Activated CD8-positive, alpha-beta memory T cell treated with anti-CD3 and anti-CD28 coated beads, Interleukin-2, amount 10 ng/mL, durations not matched to agents 7 days and 5 days (primary cell): ENCODE measurements at regions not wholly inside any gene's neighbourhood (a gene's known extent, or its start where the extent isn't known, plus 50 kb on each side); places are given as distances from the start of the nearest gene placed in this dataset.

ENCODE experiments used
- ATAC-seq: fragments of 150-1000 bp; cut with Tn5 transposase; one replicate; pipeline ENCODE4 v1.10.0; 2021; ENCODE audit warnings: moderate library complexity
- CTCF ChIA-PET: fragments of 350-600 bp; sonication (Branson Sonifier 250); formaldehyde crosslinking; loops from one replicate; lab custom pipeline; 2021; ENCODE audit warnings: antibody characterized with exemption; lab: Charles Lee
- DNase-seq: peaks from one replicate; pipeline ENCODE4 v3.0.0-alpha.2; 2020
- H3K27ac Mint-ChIP-seq: one replicate; pipeline ENCODE4 v1.8.0; 2021; ENCODE audit warnings: mild to moderate bottlenecking, mixed read lengths
- H3K27me3 Mint-ChIP-seq: one replicate; pipeline ENCODE4 v1.8.0; 2021; ENCODE audit warnings: mixed read lengths
- H3K36me3 Mint-ChIP-seq: one replicate; pipeline ENCODE4 v1.8.0; 2021; ENCODE audit warnings: mild to moderate bottlenecking, mixed read lengths
- H3K4me1 Mint-ChIP-seq: one replicate; pipeline ENCODE4 v1.8.0; 2021; ENCODE audit warnings: mixed read lengths
- H3K4me3 Mint-ChIP-seq: one replicate; pipeline ENCODE4 v1.8.0; 2021; ENCODE audit warnings: mild to moderate bottlenecking, moderate library complexity, mixed read lengths
- H3K9me3 Mint-ChIP-seq: one replicate; pipeline ENCODE4 v1.8.0; 2022; ENCODE audit warnings: low read depth, mixed read lengths

GRCh38 chr11:19345519-19345847 is 104.7 kb upstream of the E2F8 start:
- peaks cover 80% of the 10 kb centered on the region for H3K27me3 Mint-ChIP-seq
- peaks cover 2% of the 10 kb centered on the region for H3K36me3 Mint-ChIP-seq
- CTCF ChIA-PET, result no interaction called here
- ATAC-seq (no peak), DNase-seq (no peak)
- no peaks in the 10 kb centered on the region for H3K9me3 Mint-ChIP-seq
- no peak overlapping the region for H3K4me3 Mint-ChIP-seq
- H3K4me1 Mint-ChIP-seq, result peaks cover 5% of the 10 kb centered on the region
- H3K27ac Mint-ChIP-seq, result no peak overlapping the region

- no peak for ATAC-seq
- H3K4me3 Mint-ChIP-seq, result no peak overlapping the region
- H3K27ac Mint-ChIP-seq, result no peak overlapping the region
- H3K4me1 Mint-ChIP-seq, result peaks cover 5% of the 10 kb centered on the region
- DNase-seq, result no peak
- H3K36me3 Mint-ChIP-seq, result peaks cover 2% of the 10 kb centered on the region
- H3K9me3 Mint-ChIP-seq, result no peaks in the 10 kb centered on the region
- CTCF ChIA-PET, result no interaction called here
- H3K27me3 Mint-ChIP-seq, result peaks cover 79% of the 10 kb centered on the region
Observed at GRCh38 chr11:19344661-19345518, 104.1 kb upstream of the E2F8 start.

GRCh38 chr11:19342036-19342435 is 101.3 kb upstream of the E2F8 start:
- CTCF ChIA-PET, result no interaction called here
- Mint-ChIP-seq H3K4me3 (no peak overlapping the region), H3K36me3 (peaks cover 2% of the 10 kb centered on the region), H3K4me1 (peaks cover 5% of the 10 kb centered on the region), H3K27ac (no peak overlapping the region), H3K27me3 (peaks cover 76% of the 10 kb centered on the region), H3K9me3 (no peaks in the 10 kb centered on the region)
- no peak for ATAC-seq
- no peak for DNase-seq

- Mint-ChIP-seq H3K27ac (no peak overlapping the region), H3K4me3 (no peak overlapping the region), H3K36me3 (no peaks in the 10 kb centered on the region), H3K4me1 (no peaks in the 10 kb centered on the region), H3K27me3 (peaks cover 52% of the 10 kb centered on the region), H3K9me3 (no peaks in the 10 kb centered on the region)
- ATAC-seq (no peak), DNase-seq (no peak)
- CTCF ChIA-PET, result no interaction called here
Observed at GRCh38 chr11:19338375-19338774, 97.6 kb upstream of the E2F8 start.

- Mint-ChIP-seq H3K9me3 (no peaks in the 10 kb centered on the region), H3K4me1 (no peaks in the 10 kb centered on the region), H3K27me3 (peaks cover 48% of the 10 kb centered on the region), H3K4me3 (no peak overlapping the region), H3K27ac (no peak overlapping the region), H3K36me3 (no peaks in the 10 kb centered on the region)
- no peak for DNase-seq
- ATAC-seq, result no peak
- CTCF ChIA-PET, result no interaction called here
Observed at GRCh38 chr11:19337779-19338178, 97.0 kb upstream of the E2F8 start.

GRCh38 chr11:19336331-19336730 is 95.6 kb upstream of the E2F8 start:
- H3K27ac Mint-ChIP-seq, result no peak overlapping the region
- H3K4me3 Mint-ChIP-seq, result no peak overlapping the region
- DNase-seq (no peak), ATAC-seq (no peak)
- no peaks in the 10 kb centered on the region for H3K9me3 Mint-ChIP-seq
- H3K4me1 Mint-ChIP-seq, result no peaks in the 10 kb centered on the region
- H3K27me3 Mint-ChIP-seq, result peaks cover 41% of the 10 kb centered on the region
- CTCF ChIA-PET, result no interaction called here
- no peaks in the 10 kb centered on the region for H3K36me3 Mint-ChIP-seq

- Mint-ChIP-seq H3K4me3 (no peak overlapping the region), H3K9me3 (no peaks in the 10 kb centered on the region), H3K27me3 (peaks cover 21% of the 10 kb centered on the region), H3K4me1 (no peaks in the 10 kb centered on the region), H3K27ac (no peak overlapping the region), H3K36me3 (no peaks in the 10 kb centered on the region)
- CTCF ChIA-PET, result no interaction called here
- DNase-seq, result no peak
- ATAC-seq, result no peak
Observed at GRCh38 chr11:19332476-19332875, 91.7 kb upstream of the E2F8 start.

GRCh38 chr11:19330416-19330815 is 89.7 kb upstream of the E2F8 start:
- no peaks in the 10 kb centered on the region for H3K4me1 Mint-ChIP-seq
- no peak overlapping the region for H3K4me3 Mint-ChIP-seq
- H3K36me3 Mint-ChIP-seq, result no peaks in the 10 kb centered on the region
- CTCF ChIA-PET, result no interaction called here
- no peaks in the 10 kb centered on the region for H3K9me3 Mint-ChIP-seq
- peaks cover 11% of the 10 kb centered on the region for H3K27me3 Mint-ChIP-seq
- ATAC-seq (no peak), DNase-seq (no peak)
- no peak overlapping the region for H3K27ac Mint-ChIP-seq

GRCh38 chr11:19329970-19330369 is 89.2 kb upstream of the E2F8 start:
- no peak for ATAC-seq
- H3K27ac Mint-ChIP-seq, result no peak overlapping the region
- peaks cover 11% of the 10 kb centered on the region for H3K27me3 Mint-ChIP-seq
- CTCF ChIA-PET, result no interaction called here
- H3K4me3 Mint-ChIP-seq, result no peak overlapping the region
- H3K4me1 Mint-ChIP-seq, result no peaks in the 10 kb centered on the region
- no peak for DNase-seq
- H3K36me3 Mint-ChIP-seq, result no peaks in the 10 kb centered on the region
- no peaks in the 10 kb centered on the region for H3K9me3 Mint-ChIP-seq

- ATAC-seq (no peak), DNase-seq (no peak)
- Mint-ChIP-seq H3K4me3 (no peak overlapping the region), H3K4me1 (no peaks in the 10 kb centered on the region), H3K27me3 (peaks cover 21% of the 10 kb centered on the region), H3K36me3 (no peaks in the 10 kb centered on the region), H3K9me3 (no peaks in the 10 kb centered on the region), H3K27ac (no peak overlapping the region)
- CTCF ChIA-PET, result no interaction called here
Observed at GRCh38 chr11:19328586-19329311, 88.0 kb upstream of the E2F8 start.

- H3K9me3 Mint-ChIP-seq, result no peaks in the 10 kb centered on the region
- no peaks in the 10 kb centered on the region for H3K36me3 Mint-ChIP-seq
- H3K4me3 Mint-ChIP-seq, result no peak overlapping the region
- no peak overlapping the region for H3K27ac Mint-ChIP-seq
- CTCF ChIA-PET, result no interaction called here
- DNase-seq, result no peak
- H3K27me3 Mint-ChIP-seq, result peaks cover 31% of the 10 kb centered on the region
- no peak for ATAC-seq
- no peaks in the 10 kb centered on the region for H3K4me1 Mint-ChIP-seq
Observed at GRCh38 chr11:19327280-19327679, 86.5 kb upstream of the E2F8 start.

- peaks cover 36% of the 10 kb centered on the region for H3K27me3 Mint-ChIP-seq
- ATAC-seq, result no peak
- no peak overlapping the region for H3K27ac Mint-ChIP-seq
- DNase-seq, result no peak
- H3K4me1 Mint-ChIP-seq, result no peaks in the 10 kb centered on the region
- CTCF ChIA-PET, result interaction anchor here (0.7 to 1.2 kb wide), 2 partner anchors 233 to 249 kb away, joined by 3 read pairs; no protein-coding TSS in a partner anchor
- H3K4me3 Mint-ChIP-seq, result no peak overlapping the region
- H3K9me3 Mint-ChIP-seq, result no peaks in the 10 kb centered on the region
- no peaks in the 10 kb centered on the region for H3K36me3 Mint-ChIP-seq
Observed at GRCh38 chr11:19326499-19326898, 85.8 kb upstream of the E2F8 start.

- Mint-ChIP-seq H3K4me3 (no peak overlapping the region), H3K9me3 (no peaks in the 10 kb centered on the region), H3K27ac (no peak overlapping the region), H3K4me1 (no peaks in the 10 kb centered on the region), H3K36me3 (no peaks in the 10 kb centered on the region), H3K27me3 (peaks cover 37% of the 10 kb centered on the region)
- ATAC-seq (no peak), DNase-seq (no peak)
- CTCF ChIA-PET, result no interaction called here
Observed at GRCh38 chr11:19323502-19323901, 82.8 kb upstream of the E2F8 start.

- no peaks in the 10 kb centered on the region for H3K4me1 Mint-ChIP-seq
- H3K27me3 Mint-ChIP-seq, result peaks cover 37% of the 10 kb centered on the region
- H3K27ac Mint-ChIP-seq, result no peak overlapping the region
- ATAC-seq (no peak), DNase-seq (no peak)
- CTCF ChIA-PET, result no interaction called here
- no peak overlapping the region for H3K4me3 Mint-ChIP-seq
- H3K36me3 Mint-ChIP-seq, result no peaks in the 10 kb centered on the region
- H3K9me3 Mint-ChIP-seq, result no peaks in the 10 kb centered on the region
Observed at GRCh38 chr11:19321351-19321750, 80.6 kb upstream of the E2F8 start.
